AG09319 (cell line): ENCODE measurements at regions not wholly inside any gene's neighbourhood (a gene's known extent, or its start where the extent isn't known, plus 50 kb on each side); places are given as distances from the start of the nearest gene placed in this dataset.

Experiments used
- DNase-seq: peaks from one replicate; pipeline ENCODE4 v3.0.0-alpha.2; 2010; ENCODE audit warnings: low read depth; ENCODE audit errors: extremely low read depth
- TF ChIP-seq, protein P1 (sequence below): IDR thresholded peaks from 2 replicates; pipeline ENCODE4 v1.5.1; 2011; ENCODE audit warnings: low read depth, mild to moderate bottlenecking, inconsistent platforms, low read length, moderate library complexity

DNA sequence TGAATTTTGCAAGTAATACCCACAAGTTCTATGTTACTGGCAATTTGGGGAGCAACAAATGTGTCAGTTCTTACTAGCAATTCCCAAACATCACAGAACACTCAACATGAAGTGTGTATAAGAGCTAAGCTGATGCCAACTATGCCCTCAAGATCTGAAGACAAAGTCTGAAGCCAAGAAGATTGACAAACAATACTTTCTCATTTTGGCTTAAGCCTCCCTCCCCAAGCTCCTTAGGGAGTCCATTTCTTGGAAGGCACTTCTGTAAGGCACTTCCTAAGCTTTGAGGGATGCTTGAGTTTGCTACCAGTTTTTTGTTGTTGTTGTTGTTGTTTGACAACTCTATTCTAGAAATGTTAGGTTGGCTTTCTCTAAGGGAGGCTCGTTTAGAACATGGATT, 154.4 kb upstream of the ZNF644 start:
- no peak for DNase-seq

DNA sequence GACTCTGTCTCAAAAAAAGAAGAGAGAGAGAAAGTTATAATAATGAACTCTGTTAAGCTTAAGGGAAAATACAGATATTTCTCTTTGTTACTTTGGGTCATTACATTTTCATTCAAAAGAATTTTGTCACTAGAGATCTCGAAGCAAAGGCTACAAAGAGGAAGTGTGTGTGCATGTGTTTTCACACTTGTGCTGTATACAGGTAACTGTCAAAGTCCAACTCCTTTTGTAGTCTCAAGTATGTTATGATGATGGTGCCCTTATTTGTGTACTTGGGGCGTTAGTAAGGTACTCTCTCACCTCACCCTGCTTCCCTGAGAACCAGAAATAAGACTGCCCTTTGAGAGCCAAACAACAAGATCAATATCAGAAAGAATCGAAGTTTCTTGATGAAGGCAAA, 152.9 kb upstream of the ZNF644 start:
- TF ChIP-seq, protein P1, sequence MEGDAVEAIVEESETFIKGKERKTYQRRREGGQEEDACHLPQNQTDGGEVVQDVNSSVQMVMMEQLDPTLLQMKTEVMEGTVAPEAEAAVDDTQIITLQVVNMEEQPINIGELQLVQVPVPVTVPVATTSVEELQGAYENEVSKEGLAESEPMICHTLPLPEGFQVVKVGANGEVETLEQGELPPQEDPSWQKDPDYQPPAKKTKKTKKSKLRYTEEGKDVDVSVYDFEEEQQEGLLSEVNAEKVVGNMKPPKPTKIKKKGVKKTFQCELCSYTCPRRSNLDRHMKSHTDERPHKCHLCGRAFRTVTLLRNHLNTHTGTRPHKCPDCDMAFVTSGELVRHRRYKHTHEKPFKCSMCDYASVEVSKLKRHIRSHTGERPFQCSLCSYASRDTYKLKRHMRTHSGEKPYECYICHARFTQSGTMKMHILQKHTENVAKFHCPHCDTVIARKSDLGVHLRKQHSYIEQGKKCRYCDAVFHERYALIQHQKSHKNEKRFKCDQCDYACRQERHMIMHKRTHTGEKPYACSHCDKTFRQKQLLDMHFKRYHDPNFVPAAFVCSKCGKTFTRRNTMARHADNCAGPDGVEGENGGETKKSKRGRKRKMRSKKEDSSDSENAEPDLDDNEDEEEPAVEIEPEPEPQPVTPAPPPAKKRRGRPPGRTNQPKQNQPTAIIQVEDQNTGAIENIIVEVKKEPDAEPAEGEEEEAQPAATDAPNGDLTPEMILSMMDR = no peak
- DNase-seq = no peak

More for the DNA sequence above, 154.4 kb upstream of the ZNF644 start:
- TF ChIP-seq, protein P1 = no peak

DNA sequence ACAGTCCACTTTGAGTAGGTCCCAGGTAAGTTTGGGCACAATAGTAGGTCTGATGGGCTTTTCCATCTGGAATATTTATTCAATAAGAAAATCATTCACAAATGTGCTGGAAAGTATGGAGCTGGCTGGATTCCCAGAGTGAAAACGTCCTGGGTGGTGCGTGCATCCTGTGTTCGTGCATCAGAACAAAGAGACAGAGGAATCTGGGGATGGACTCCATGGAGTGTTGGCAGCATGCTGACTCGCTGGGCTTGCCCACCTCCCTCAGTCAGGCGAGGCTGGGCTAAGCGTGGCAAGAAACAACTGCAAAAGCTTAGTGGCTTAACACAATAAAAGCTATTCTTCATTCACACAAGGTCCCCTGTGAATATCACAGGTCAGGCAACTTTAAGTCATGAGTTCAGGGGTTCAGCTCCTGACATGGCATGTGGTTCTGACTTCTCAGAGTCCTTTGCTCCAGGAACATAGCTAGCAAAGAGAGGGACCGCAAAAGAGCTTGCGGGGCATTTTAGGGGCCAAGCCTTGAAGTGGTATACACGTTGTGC, 151.6 kb upstream of the ZNF644 start:
- DNase-seq = no peak
- TF ChIP-seq, protein P1 = no peak

DNA sequence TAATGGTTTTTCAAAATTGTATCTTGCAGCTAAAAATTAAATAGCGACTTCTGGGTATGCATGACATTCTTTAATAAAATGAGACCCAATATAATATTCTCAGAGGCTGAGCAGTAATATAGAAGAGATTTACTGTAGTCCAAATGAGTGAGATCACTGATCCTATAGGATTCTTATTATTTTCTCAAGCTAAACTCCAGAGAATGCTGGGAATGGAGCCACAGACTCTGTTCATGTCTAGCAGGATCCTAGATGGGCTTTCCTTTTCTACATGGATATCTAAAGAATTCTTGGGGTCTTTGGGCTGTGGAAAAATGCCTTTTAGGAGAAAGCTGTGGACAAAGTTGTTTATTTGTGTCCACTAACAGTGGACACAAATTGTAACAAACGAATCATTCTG, 150.7 kb upstream of the ZNF644 start:
- TF ChIP-seq, protein P1 = no peak
- no peak for DNase-seq

DNA sequence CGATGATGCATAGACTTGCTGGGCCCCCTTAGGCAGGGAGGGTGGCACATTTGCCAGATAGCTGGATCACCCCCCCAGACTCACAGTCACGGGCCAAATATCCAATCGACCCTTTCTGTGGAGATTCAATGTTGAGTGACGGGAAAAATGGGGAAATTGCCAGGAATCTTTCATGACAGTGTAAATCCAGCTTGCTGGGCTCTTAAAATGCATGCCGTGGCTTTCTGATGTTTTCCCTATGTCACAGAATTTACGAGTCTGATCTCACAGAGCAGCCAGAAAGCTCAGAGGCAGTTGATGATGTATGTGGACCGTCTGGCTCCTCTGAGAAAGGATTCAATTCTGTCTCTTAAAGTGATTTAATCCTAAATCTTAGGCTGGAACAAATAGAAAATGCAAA, 150.1 kb upstream of the ZNF644 start:
- no peak for DNase-seq
- TF ChIP-seq, protein P1 = no peak

DNA sequence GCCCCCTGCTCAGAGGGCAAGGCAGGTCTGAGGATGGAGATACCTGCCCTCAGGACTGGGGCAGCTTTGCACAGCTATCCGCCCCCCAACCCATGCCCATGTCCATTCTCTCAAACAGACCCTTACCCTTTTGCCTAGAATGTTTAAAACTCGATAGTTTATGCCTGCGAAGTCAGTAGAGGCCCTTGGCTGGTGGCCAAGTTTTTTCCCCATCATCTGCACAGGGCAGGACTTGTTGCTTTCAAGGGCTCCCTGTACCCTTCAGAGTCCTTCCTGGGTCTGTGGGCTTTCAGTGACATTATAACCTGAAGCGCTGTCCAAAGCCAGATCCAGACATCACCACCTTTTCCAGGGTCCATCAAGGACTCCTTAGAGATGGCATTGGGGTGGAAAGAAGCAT, 148.7 kb upstream of the ZNF644 start:
- DNase-seq = no peak
- TF ChIP-seq, protein P1 = no peak

DNA sequence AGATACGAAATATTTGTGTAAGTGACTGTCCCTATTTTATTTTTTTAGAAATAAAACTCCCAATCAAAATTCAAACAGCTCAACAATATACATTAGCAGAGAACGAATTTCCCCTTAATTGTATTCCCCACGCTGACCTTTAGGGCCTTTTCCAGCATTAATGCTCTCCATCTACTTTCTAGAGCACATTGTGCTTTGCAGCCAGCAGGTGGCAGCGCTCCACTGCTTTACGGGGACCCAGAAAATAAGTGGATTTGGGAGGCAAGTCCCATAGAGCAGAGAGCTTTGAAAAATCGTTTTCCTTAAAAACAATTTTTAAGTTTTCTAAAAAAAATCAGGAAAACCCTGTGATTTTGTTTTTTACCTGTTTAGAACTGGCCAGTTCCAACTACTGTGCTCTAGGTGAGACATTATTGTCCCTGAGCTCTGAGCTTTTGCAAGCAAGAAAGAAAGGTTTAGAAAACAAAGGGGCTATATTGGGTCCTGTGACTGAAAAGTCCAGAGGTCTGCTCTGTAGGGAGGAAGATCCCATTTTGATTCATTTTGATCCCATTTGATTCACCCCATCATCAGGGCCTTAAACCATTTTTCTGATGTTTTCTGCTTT, 144.4 kb upstream of the ZNF644 start:
- TF ChIP-seq, protein P1 = peak; percentile 87
- peak; percentile 4 for DNase-seq
